ENCODE measurements at regions not wholly inside any gene's neighbourhood (a gene's known extent, or its start where the extent isn't known, plus 50 kb on each side); places are given as distances from the start of the nearest gene placed in this dataset.

DNA sequence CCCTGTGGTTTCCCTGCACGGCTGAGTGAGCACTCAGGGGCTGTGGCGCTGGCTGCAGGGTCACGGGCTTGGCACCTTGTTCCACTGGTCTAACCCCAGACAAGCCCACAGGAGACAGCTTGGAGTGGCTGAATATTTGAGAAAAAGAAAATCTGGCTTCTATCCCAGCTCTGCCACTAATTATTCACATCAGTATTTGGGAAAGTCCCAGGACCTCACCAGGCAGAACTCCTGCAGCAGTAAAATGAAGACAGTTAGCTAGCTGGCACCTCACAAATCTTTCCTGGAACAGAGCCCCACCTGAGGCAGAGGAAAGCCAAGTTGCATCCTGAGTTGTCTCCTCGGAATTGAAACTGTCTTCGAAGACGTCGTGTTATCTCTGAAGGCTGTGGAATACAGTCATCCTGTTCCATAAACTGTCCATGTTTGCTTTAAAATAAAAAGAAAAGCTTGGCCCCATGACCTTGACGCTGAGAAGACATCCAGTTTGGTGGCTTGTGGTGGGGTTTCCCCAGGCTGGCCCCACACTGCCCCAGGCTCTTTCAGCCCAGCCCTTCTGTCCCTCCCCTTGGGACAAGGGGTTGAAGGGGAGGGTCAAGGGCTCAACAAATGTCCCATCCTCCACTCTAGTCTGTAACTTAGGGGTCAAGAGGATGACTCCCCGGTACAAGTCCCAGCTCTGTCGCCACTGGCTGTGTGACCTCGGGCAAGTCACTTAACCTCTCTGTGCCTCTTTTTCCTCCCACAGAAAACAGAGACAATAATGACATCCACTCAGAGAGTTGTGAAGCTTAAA, 93.8 kb upstream of the TMPRSS2 start:
- no peak for DNase-seq
- no peaks in the 10 kb centered on the region for H3K9me3 Mint-ChIP-seq
- no peaks in the 10 kb centered on the region for H3K36me3 Mint-ChIP-seq (ENCODE audit: low read depth)
- peaks cover 50% of the 10 kb centered on the region for H3K4me1 Mint-ChIP-seq
- H3K27me3 Mint-ChIP-seq (ENCODE audit: low read depth, poor library complexity), result peaks cover 25% of the 10 kb centered on the region
- no peak overlapping the region for H3K4me3 Mint-ChIP-seq
- no peak for TF ChIP-seq CTCF (IDR thresholded peaks at IDR 0.05)
- H3K27ac Mint-ChIP-seq, result no peak overlapping the region

DNA sequence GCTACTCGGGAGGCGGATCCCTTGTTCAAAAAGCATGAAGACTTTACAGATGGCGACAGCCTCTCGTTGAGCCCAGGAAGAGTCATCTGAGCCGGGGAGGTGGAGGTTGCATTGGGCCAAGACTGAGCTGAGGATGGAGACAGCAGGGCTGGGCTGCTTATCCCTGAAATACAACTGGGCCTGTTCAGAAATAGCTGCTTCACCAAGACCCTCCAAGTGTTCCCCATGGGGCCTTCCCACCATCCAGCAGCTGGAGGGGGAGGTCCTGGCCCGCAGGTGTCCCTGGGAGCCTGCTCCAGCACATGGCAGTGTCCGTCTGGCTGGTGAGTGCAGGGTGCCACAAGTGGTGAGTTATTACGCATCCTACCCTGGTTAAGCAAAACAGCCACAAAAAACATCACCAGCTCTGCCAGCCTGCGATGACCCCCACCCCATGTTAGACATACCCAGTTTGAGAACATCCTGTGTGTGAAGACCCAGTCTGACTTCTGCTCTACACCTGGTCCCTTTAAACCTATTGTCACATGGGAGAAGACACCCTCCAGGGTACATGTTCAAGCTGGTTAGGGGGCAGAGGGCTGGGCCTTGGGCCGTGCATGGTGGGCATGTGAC, 93.1 kb upstream of the TMPRSS2 start:
- no peak for DNase-seq
- no peak for TF ChIP-seq CTCF (IDR thresholded peaks at IDR 0.05)
- Mint-ChIP-seq H3K27me3 (ENCODE audit: low read depth, poor library complexity) (peaks cover 24% of the 10 kb centered on the region), H3K27ac (no peak overlapping the region), H3K4me1 (peaks cover 53% of the 10 kb centered on the region), H3K4me3 (no peak overlapping the region), H3K36me3 (ENCODE audit: low read depth) (no peaks in the 10 kb centered on the region), H3K9me3 (no peaks in the 10 kb centered on the region)

GRCh38 chr21:41600556-41600955, 92.6 kb upstream of the TMPRSS2 start:
- H3K9me3 Mint-ChIP-seq, result no peaks in the 10 kb centered on the region
- H3K4me3 Mint-ChIP-seq, result no peak overlapping the region
- H3K27me3 Mint-ChIP-seq (ENCODE audit: low read depth, poor library complexity), result peaks cover 24% of the 10 kb centered on the region
- no peak for TF ChIP-seq CTCF (IDR thresholded peaks at IDR 0.05)
- H3K4me1 Mint-ChIP-seq, result peaks cover 48% of the 10 kb centered on the region
- H3K27ac Mint-ChIP-seq, result no peak overlapping the region
- no peaks in the 10 kb centered on the region for H3K36me3 Mint-ChIP-seq (ENCODE audit: low read depth)
- no peak for DNase-seq

DNA sequence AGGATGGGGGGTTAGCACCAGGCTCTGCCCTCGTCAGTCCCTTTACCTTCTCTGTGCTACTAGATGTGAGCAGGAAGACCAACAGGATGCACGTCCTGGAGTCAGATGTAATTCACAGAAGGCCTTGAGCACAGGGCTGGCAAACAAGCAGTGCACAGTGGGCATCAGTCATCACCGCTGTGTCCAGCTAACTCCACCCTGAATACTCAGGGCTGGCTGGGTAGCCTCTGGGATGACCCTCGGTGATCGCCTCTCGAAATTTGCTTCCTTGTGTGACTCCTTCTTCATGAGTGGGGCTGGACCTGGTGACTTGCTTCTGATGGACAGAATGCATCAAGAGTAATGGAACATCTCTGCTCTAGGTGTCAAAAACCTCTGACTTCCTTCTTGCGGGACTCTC, 92.2 kb upstream of the TMPRSS2 start:
- DNase-seq, result no peak
- H3K9me3 Mint-ChIP-seq, result no peaks in the 10 kb centered on the region

GRCh38 chr21:41598561-41599431, 90.8 kb upstream of the TMPRSS2 start:
- no peak overlapping the region for H3K27ac Mint-ChIP-seq
- no peak for DNase-seq
- TF ChIP-seq CTCF (IDR thresholded peaks at IDR 0.05), result no peak
- no peaks in the 10 kb centered on the region for H3K36me3 Mint-ChIP-seq (ENCODE audit: low read depth)
- H3K4me3 Mint-ChIP-seq, result no peak overlapping the region
- peaks cover 33% of the 10 kb centered on the region for H3K4me1 Mint-ChIP-seq
- H3K27me3 Mint-ChIP-seq (ENCODE audit: low read depth, poor library complexity), result peaks cover 31% of the 10 kb centered on the region
- H3K9me3 Mint-ChIP-seq, result no peaks in the 10 kb centered on the region

More for the DNA sequence above, 92.2 kb upstream of the TMPRSS2 start:
- Mint-ChIP-seq H3K36me3 (ENCODE audit: low read depth) (no peaks in the 10 kb centered on the region), H3K4me3 (no peak overlapping the region), H3K4me1 (peaks cover 44% of the 10 kb centered on the region), H3K27ac (no peak overlapping the region), H3K27me3 (ENCODE audit: low read depth, poor library complexity) (peaks cover 24% of the 10 kb centered on the region)
- no peak for TF ChIP-seq CTCF (IDR thresholded peaks at IDR 0.05)
